Esophagus squamous epithelium (tissue), 5 donors: ENCODE measurements at regions not wholly inside any gene's neighbourhood (a gene's known extent, or its start where the extent isn't known, plus 50 kb on each side); places are given as distances from the start of the nearest gene placed in this dataset.
A peak's percentile ranks its signal among the peaks of the same experiment; 100 is the strongest.

ENCODE experiments used
- DNase-seq: peaks from one replicate; lab custom pipeline; 2025; lab: John Stamatoyannopoulos, UW
- H3K27ac ChIP-seq, 4 donors: fragments of 200-600 bp; sonication (generic); one replicate each; pipeline ENCODE4 v1.5.1; 2016 to 2019; ENCODE audit warnings: mild to moderate bottlenecking in 1 of 4
- H3K27me3 ChIP-seq, 4 donors: fragments of 200-600 bp; sonication (generic); 1 replicate in 3 of 4; 2 replicates in 1 of 4; pipeline versions ENCODE4 v1.5.1 to v1.6.0; 2017 to 2021; ENCODE audit warnings: antibody characterized with exemption in 1 of 4
- H3K36me3 ChIP-seq, 3 donors: fragments of 200-600 bp; sonication (generic); one replicate each; pipeline ENCODE4 v1.5.1; 2016 to 2019
- H3K4me1 ChIP-seq, 3 donors: fragments of 200-600 bp; sonication (generic); one replicate each; pipeline ENCODE4 v1.5.1; 2017 to 2019
- H3K4me3 ChIP-seq, 4 donors: fragments of 200-600 bp; sonication (generic); 1 replicate in 3 of 4; 2 replicates in 1 of 4; pipeline ENCODE4 v1.5.1; 2016 to 2019; ENCODE audit warnings: mild to moderate bottlenecking in 2 of 4, moderate library complexity in 1 of 4
- H3K9me3 ChIP-seq, 3 donors: fragments of 200-600 bp; sonication (generic); one replicate each; pipeline ENCODE4 v1.5.1; 2016 to 2019
- POLR2A ChIP-seq, 4 donors: fragments of 450-650 bp; IDR thresholded peaks; one replicate each; pipeline ENCODE4 v1.6.1; 2017; ENCODE audit warnings: antibody characterized with exemption in 4 of 4, mild to moderate bottlenecking in 4 of 4, moderate library complexity in 3 of 4
- WGBS, 2 donors: methylation state at CpG; one replicate each; pipeline ENCODE4 v1.1.5; 2018; 5-methylcytosine and 5-hydroxymethylcytosine counted together
- intact Hi-C: fragments of 100-400 bp; cut with DNase I; formaldehyde crosslinking; loops from one replicate; pipeline ENCODE4 v1.15.0; 2022
- TF ChIP-seq, protein P1 (sequence below), 6 experiments: fragments of 450-650 bp in 4 of 6; fragments of 200-600 bp in 2 of 6; sonication (generic) in 2 of 6; IDR thresholded peaks; one replicate each; pipeline ENCODE4 v1.5.1; 2016 to 2019; ENCODE audit warnings: antibody characterized with exemption in 6 of 6, mild to moderate bottlenecking in 4 of 6, moderate library complexity in 4 of 6
- donor health status: DM: yes; HTN: yes; CAD: no.

DNA sequence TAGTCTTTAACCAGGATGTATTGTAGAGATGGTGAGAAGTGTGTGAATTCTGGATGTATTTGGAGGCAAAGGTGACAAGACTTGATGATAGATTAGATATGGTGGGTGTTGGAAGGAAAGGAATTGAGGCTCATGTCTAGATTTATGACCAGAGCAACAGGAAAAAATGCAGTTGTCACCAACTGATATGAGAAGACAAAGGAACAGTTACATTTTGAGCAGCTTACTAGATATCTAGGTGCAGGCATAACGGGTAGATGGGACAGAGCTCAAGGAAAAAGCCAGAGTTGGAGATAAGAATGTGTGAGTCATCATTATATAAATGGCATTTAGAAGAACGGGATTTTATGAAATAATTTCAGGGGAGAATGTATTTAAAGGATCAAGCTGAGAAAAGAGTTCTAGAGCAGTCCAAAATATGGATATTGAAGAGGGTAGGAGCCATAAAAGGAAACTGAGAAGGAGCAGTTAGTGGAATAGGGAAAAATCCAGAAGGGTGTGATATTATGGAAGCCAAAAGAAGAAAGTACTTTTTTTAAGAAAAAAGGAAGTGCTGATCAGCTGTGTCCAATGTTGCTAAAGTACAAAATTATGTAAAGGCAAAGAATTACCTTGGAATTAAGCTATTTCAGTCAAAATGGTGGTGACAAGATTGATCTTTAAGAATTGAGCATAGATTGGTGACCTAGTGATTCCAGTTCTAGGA is 262.5 kb downstream of the CGGBP1 start:
- WGBS, 2 donors = 19 to 41% methylated on average over 2 of the region's 2 CpGs
- Histone ChIP-seq H3K36me3 (no peaks in the 10 kb centered on the region), H3K4me3 (no peak overlapping the region), H3K27ac (no peak overlapping the region), H3K4me1 (peaks cover 4 to 14% (median 7%) of the 10 kb centered on the region in 3 donors), H3K27me3 (peaks cover 0 to 35% (median 0%) of the 10 kb centered on the region in 4 donors), H3K9me3 (no peaks in the 10 kb centered on the region)
- DNase-seq = no peak
- TF ChIP-seq, protein P1, sequence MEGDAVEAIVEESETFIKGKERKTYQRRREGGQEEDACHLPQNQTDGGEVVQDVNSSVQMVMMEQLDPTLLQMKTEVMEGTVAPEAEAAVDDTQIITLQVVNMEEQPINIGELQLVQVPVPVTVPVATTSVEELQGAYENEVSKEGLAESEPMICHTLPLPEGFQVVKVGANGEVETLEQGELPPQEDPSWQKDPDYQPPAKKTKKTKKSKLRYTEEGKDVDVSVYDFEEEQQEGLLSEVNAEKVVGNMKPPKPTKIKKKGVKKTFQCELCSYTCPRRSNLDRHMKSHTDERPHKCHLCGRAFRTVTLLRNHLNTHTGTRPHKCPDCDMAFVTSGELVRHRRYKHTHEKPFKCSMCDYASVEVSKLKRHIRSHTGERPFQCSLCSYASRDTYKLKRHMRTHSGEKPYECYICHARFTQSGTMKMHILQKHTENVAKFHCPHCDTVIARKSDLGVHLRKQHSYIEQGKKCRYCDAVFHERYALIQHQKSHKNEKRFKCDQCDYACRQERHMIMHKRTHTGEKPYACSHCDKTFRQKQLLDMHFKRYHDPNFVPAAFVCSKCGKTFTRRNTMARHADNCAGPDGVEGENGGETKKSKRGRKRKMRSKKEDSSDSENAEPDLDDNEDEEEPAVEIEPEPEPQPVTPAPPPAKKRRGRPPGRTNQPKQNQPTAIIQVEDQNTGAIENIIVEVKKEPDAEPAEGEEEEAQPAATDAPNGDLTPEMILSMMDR (IDR thresholded peaks at IDR 0.05) = no peak
- TF ChIP-seq POLR2A (IDR thresholded peaks at IDR 0.05) = no peak
- intact Hi-C loops = no loop called here

DNA sequence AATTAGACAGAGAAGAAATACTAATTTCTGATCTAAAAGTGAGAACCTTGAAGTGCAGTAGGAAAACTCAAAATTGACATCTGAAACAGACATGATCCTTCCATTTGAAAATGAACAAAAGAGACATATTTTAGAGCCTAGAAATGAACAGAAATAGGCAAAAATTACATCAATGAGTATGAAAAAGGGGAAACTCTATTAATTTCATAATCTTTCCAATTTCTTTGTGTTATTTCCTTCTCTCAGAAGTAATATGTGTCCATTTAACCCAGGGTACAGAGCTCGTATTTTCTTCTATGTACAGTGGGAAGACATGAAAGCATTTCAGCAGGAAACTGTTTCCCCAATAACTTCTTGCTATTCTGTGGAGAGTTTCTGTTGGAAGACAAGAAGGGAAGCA is 263.1 kb downstream of the CGGBP1 start:
- intact Hi-C loops = no loop called here
- H3K27me3 ChIP-seq = peaks cover 0 to 41% (median 0%) of the 10 kb centered on the region in 4 donors

DNA sequence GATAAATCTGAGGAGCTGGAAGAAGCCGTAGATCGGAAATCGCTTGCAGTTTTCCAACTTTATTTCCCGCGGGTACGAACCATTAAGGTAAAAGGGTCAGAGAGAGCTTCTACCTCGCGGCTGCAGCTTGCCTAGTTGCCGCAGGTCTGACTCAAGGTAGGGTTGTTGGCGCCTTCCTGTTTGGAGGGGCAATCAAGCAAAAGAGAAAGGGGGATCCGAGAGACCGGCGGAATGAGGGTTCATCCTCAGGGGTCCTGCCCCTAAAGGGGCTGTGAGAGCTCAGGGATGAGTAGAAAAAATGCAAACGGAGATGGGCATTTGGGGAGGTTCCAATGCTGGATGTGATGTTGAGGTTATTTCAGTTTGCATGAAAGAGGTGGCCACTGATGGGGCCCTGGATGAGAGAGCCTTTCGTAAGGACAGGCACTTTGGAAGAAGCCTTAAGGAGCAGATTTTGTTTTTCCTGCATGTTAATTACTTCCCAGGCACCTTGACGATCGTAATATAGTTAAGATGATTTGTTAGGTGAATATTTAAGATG is 265.4 kb downstream of the CGGBP1 start:
- Histone ChIP-seq H3K4me3 (peak overlapping the region in 3 of 4 donors; percentile 29 to 61 (median 40)), H3K4me1 (peaks cover 4 to 14% (median 7%) of the 10 kb centered on the region in 3 donors), H3K27ac (peak overlapping the region in 2 of 4 donors; percentile 51 to 78), H3K36me3 (no peaks in the 10 kb centered on the region), H3K27me3 (peaks cover 0 to 46% (median 0%) of the 10 kb centered on the region in 4 donors), H3K9me3 (no peaks in the 10 kb centered on the region)
- no peak for DNase-seq
- intact Hi-C loops = no loop called here
- 10 to 12% methylated on average over 17 of the region's 17 CpGs for WGBS, 2 donors
- TF ChIP-seq, protein P1 (IDR thresholded peaks at IDR 0.05) = no peak
- TF ChIP-seq POLR2A (IDR thresholded peaks at IDR 0.05) = no peak

More for the DNA sequence above, 263.1 kb downstream of the CGGBP1 start:
- no peak for TF ChIP-seq POLR2A (IDR thresholded peaks at IDR 0.05)
- Histone ChIP-seq H3K9me3 (no peaks in the 10 kb centered on the region), H3K4me1 (peaks cover 4 to 14% (median 7%) of the 10 kb centered on the region in 3 donors), H3K36me3 (no peaks in the 10 kb centered on the region), H3K27ac (no peak overlapping the region), H3K4me3 (no peak overlapping the region)
- 32 to 50% methylated on average over 1 of the region's 1 CpG for WGBS, 2 donors
- DNase-seq = no peak

DNA sequence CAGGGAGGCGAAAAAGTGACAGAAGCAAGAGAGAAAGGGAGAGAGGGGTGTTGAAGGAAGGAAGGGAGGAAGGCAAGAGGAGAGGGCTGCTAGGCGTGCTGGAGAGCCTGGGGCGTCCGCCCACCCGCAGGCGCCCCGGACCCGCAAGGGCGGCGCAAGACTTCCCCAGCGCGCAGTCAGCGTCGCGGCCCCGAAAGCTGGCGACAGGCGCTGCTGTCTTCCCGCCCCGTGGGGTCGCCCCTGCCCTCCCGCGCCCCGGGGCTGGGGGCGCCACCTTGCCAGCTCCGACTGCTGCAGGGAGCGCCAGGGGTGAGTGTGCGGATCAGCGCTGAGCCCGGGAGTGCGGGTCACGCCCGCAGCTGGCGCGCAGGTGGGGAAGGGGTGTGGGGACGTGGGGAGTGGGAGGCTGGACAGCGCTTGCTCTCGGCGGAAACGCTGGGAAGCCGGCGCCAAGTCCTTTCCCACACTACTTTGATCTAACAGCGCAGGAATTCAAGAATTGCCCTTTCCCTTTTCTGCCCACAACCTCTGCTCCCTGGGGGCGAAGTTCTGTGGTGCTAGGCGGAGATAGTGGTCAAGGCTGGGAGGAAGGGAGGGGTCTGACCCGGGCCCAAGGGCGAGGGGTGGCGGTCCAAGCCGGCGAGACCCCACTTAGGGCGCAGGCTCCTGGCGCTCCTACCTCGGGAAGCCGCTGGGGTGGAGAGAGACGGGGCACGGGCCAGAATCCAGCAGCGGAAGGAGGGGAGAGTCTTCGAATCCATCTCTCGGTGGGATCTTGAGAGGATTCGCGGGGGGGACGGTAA is 266.1 kb downstream of the CGGBP1 start, which contains the start of gene HTR1F:
TSS of gene HTR1F (plus strand) at position 173 of the 803 bp plus-strand sequence.
- TF ChIP-seq, protein P1 (IDR thresholded peaks at IDR 0.05) = no peak
- TF ChIP-seq POLR2A (IDR thresholded peaks at IDR 0.05) = no peak
- 5 to 11% methylated on average over 30 to 39 of the region's 62 CpGs for WGBS, 2 donors
- H3K36me3 ChIP-seq = no peaks in the 10 kb centered on the region
- H3K9me3 ChIP-seq = no peaks in the 10 kb centered on the region
- H3K27ac ChIP-seq = peak within 1 kb of the TSS in 3 of 4 donors; percentile 27 to 78 (median 51)
- H3K27me3 ChIP-seq = peaks cover 0 to 46% (median 0%) of the 10 kb centered on the region in 4 donors
- intact Hi-C loops = no loop called here
- H3K4me3 ChIP-seq = peak within 1 kb of the TSS in 3 of 4 donors; percentile 29 to 61 (median 40)
- no peak for DNase-seq
- H3K4me1 ChIP-seq = peaks cover 4 to 14% (median 7%) of the 10 kb centered on the region in 3 donors

DNA sequence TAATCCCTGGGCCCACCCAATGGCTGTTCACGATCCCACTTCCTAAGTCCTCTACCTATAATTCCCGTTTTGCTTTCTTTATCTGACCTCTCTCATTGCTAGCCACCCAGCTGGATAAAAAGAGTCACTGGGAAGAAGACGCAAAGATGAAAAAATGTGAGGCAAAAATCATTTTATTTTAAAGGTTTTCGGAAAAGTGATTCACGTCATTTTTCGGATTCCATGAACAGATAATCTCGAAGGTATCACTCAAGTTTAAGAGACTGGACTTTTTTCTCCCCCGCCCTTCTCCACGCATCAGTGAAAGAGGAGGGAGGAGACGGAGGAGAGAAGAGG is 266.6 kb downstream of the CGGBP1 start:
- Histone ChIP-seq H3K4me3 (peak overlapping the region in 3 of 4 donors; percentile 29 to 61 (median 40)), H3K4me1 (peaks cover 4 to 14% (median 7%) of the 10 kb centered on the region in 3 donors), H3K27ac (peak overlapping the region in 2 of 4 donors; percentile 51 to 78), H3K36me3 (no peaks in the 10 kb centered on the region), H3K27me3 (peaks cover 0 to 46% (median 0%) of the 10 kb centered on the region in 4 donors), H3K9me3 (no peaks in the 10 kb centered on the region)
- intact Hi-C loops = no loop called here
- no peak for DNase-seq
- no peak for TF ChIP-seq POLR2A (IDR thresholded peaks at IDR 0.05)
- TF ChIP-seq, protein P1 (IDR thresholded peaks at IDR 0.05) = no peak
- 17 to 21% methylated on average over 10 of the region's 10 CpGs for WGBS, 2 donors
